Cardiac muscle cell (in vitro differentiated cells and primary cell): ENCODE measurements at regions not wholly inside any gene's neighbourhood (a gene's known extent, or its start where the extent isn't known, plus 50 kb on each side); places are given as distances from the start of the nearest gene placed in this dataset.

ENCODE experiments used
- DNase-seq, 2 donors: peaks; one replicate each; pipeline versions ENCODE4 v3.0.0 to v3.0.0-alpha.2; 2010 to 2017; ENCODE audit warnings: low read depth in 1 of 2, low spot score in 1 of 2
- H3K27ac ChIP-seq: fragments of 200-600 bp; sonication (generic); 2 replicates; pipeline ENCODE4 v1.5.1; 2016
- H3K27me3 ChIP-seq: fragments of 200-600 bp; sonication (generic); 2 replicates; pipeline ENCODE4 v1.6.0; 2016; ENCODE audit warnings: control low read depth
- H3K36me3 ChIP-seq: fragments of 200-600 bp; sonication (generic); 2 replicates; pipeline ENCODE4 v1.5.1; 2016; ENCODE audit warnings: control low read depth
- H3K4me1 ChIP-seq: fragments of 200-600 bp; sonication (generic); 2 replicates; pipeline ENCODE4 v1.8.1; 2017; ENCODE audit warnings: low read depth, mild to moderate bottlenecking, mixed run types
- H3K4me3 ChIP-seq: fragments of 200-600 bp; sonication (generic); 2 replicates; pipeline ENCODE4 v1.5.1; 2016; ENCODE audit warnings: mild to moderate bottlenecking
- H3K9me3 ChIP-seq: fragments of 200-600 bp; sonication (generic); 2 replicates; pipeline ENCODE4 v1.5.1; 2017; ENCODE audit warnings: low read depth, mild to moderate bottlenecking, control low read depth
- CTCF ChIP-seq: IDR thresholded peaks from 2 replicates; pipeline ENCODE4 v1.5.1; 2012; ENCODE audit warnings: low read depth, mild to moderate bottlenecking, low read length

GRCh38 chr4:137627739-137628460, 95.6 kb upstream of the PCDH18 start:
- TF ChIP-seq CTCF: no peak
- no peaks in the 10 kb centered on the region for H3K36me3 ChIP-seq
- no peak overlapping the region for H3K4me3 ChIP-seq
- H3K27me3 ChIP-seq: no peaks in the 10 kb centered on the region
- DNase-seq: no peak
- H3K4me1 ChIP-seq: peaks cover 5% of the 10 kb centered on the region
- H3K9me3 ChIP-seq: no peaks in the 10 kb centered on the region
- no peak overlapping the region for H3K27ac ChIP-seq

GRCh38 chr4:137626942-137627738, 94.8 kb upstream of the PCDH18 start:
- Histone ChIP-seq H3K4me1 (peaks cover 5% of the 10 kb centered on the region), H3K36me3 (no peaks in the 10 kb centered on the region), H3K27me3 (no peaks in the 10 kb centered on the region), H3K27ac (no peak overlapping the region), H3K9me3 (no peaks in the 10 kb centered on the region), H3K4me3 (no peak overlapping the region)
- no peak for DNase-seq
- TF ChIP-seq CTCF: no peak

GRCh38 chr4:137623013-137623412, 90.7 kb upstream of the PCDH18 start:
- DNase-seq: peak in 1 of 2 donors; percentile 11
- no peaks in the 10 kb centered on the region for H3K27me3 ChIP-seq
- no peak overlapping the region for H3K4me3 ChIP-seq
- peaks cover 5% of the 10 kb centered on the region for H3K4me1 ChIP-seq
- TF ChIP-seq CTCF: no peak
- H3K27ac ChIP-seq: no peak overlapping the region
- no peaks in the 10 kb centered on the region for H3K36me3 ChIP-seq
- no peaks in the 10 kb centered on the region for H3K9me3 ChIP-seq

- Histone ChIP-seq H3K36me3 (no peaks in the 10 kb centered on the region), H3K4me1 (peaks cover 5% of the 10 kb centered on the region), H3K4me3 (no peak overlapping the region), H3K27me3 (no peaks in the 10 kb centered on the region), H3K27ac (no peak overlapping the region), H3K9me3 (no peaks in the 10 kb centered on the region)
- no peak for DNase-seq
- TF ChIP-seq CTCF: no peak
Measured at GRCh38 chr4:137621056-137621455, 88.8 kb upstream of the PCDH18 start.

GRCh38 chr4:137614491-137614890, 82.2 kb upstream of the PCDH18 start:
- Histone ChIP-seq H3K27ac (no peak overlapping the region), H3K27me3 (no peaks in the 10 kb centered on the region), H3K4me1 (no peaks in the 10 kb centered on the region), H3K4me3 (no peak overlapping the region), H3K9me3 (no peaks in the 10 kb centered on the region), H3K36me3 (no peaks in the 10 kb centered on the region)
- no peak for DNase-seq
- no peak for TF ChIP-seq CTCF
